A549 (cell line): ENCODE measurements at regions not wholly inside any gene's neighbourhood (a gene's known extent, or its start where the extent isn't known, plus 50 kb on each side); places are given as distances from the start of the nearest gene placed in this dataset.

ENCODE experiments used
- ATAC-seq, 2 experiments: fragments of 200-7000 bp in 1 of 2; fragments of >200 bp in 1 of 2; cut with Nextera tagmentation in 1 of 2; cut with Tn5 transposase in 1 of 2; 3 replicates each; pipeline versions ENCODE4 v1.8.0 to v1.9.1; 2018 to 2020; ENCODE audit warnings: mild to moderate bottlenecking in 1 of 2, moderate library complexity in 1 of 2
- CTCF ChIA-PET: fragments of 300-600 bp; sonication (Branson Sonifier 250); formaldehyde crosslinking; extraction: SDS; loops from one replicate; lab custom pipeline; 2021; ENCODE audit warnings: antibody characterized with exemption, inconsistent platforms; lab: Yijun Ruan, JAX
- POLR2A ChIA-PET: fragments of 350-600 bp; formaldehyde crosslinking; extraction: SDS; loops from one replicate; lab custom pipeline; 2021; ENCODE audit warnings: antibody characterized with exemption, inconsistent platforms; lab: Yijun Ruan, JAX
- DNase-seq, 2 experiments: peaks; one replicate each; pipeline versions ENCODE4 v3.0.0 to v3.0.0-alpha.2; 2011 to 2016; ENCODE audit warnings: low read depth in 1 of 2, low spot score in 1 of 2
- FAIRE-seq: peaks from 2 replicates; lab custom pipeline; 2011; peaks lifted over from hg19 to GRCh38; lab: Jason Lieb, UNC
- H3K27ac ChIP-seq, 2 experiments: fragments of >200 bp; sonication (Bioruptor Twin); formaldehyde crosslinking; 3 replicates each; pipeline ENCODE4 v1.5.1; 2016 to 2017
- H3K4me1 ChIP-seq: fragments of >200 bp; sonication (Bioruptor Twin); formaldehyde crosslinking; 3 replicates; pipeline ENCODE4 v1.6.1; 2016
- H3K4me2 ChIP-seq: fragments of >200 bp; sonication (Bioruptor Twin); formaldehyde crosslinking; 3 replicates; pipeline ENCODE4 v1.6.1; 2016
- H3K4me3 ChIP-seq: fragments of >200 bp; sonication (Bioruptor Twin); formaldehyde crosslinking; 3 replicates; pipeline ENCODE4 v1.5.1; 2016
- H3K9me3 ChIP-seq: fragments of >200 bp; sonication (Bioruptor Twin); formaldehyde crosslinking; 3 replicates; pipeline ENCODE4 v1.6.1; 2016
- CEBPB ChIP-seq, 2 experiments: fragments of >200 bp in 1 of 2; sonication (Bioruptor Twin) in 1 of 2; formaldehyde crosslinking in 1 of 2; IDR thresholded peaks; 2 replicates each; pipeline ENCODE4 v1.6.1; 2012 to 2016
- EHF ChIP-seq: fragments of 250-450 bp; sonication (Bioruptor Pico); IDR thresholded peaks from 2 replicates; pipeline ENCODE4 v1.5.0; 2020; ENCODE audit warnings: mild to moderate bottlenecking
- ELK1 ChIP-seq: fragments of 150-350 bp; IDR thresholded peaks from 2 replicates; pipeline ENCODE4 v1.6.1; 2014; ENCODE audit warnings: low read depth, mild to moderate bottlenecking, low read length
- EP300 ChIP-seq, 2 experiments: fragments of >200 bp; sonication (Bioruptor Twin); formaldehyde crosslinking; IDR thresholded peaks; 2 replicates in 1 of 2; 3 replicates in 1 of 2; pipeline ENCODE4 v1.6.1; 2016 to 2017
- FOSL2 ChIP-seq, 2 experiments: fragments of 450-650 bp in 1 of 2; fragments of >200 bp in 1 of 2; sonication (Bioruptor Twin) in 1 of 2; formaldehyde crosslinking; IDR thresholded peaks; 2 replicates each; pipeline versions ENCODE4 v1.5.0 to v1.6.1; 2016 to 2020; ENCODE audit warnings: mild to moderate bottlenecking in 1 of 2, moderate library complexity in 1 of 2
- GATA3 ChIP-seq: IDR thresholded peaks from 2 replicates; pipeline ENCODE4 v1.6.1; 2012; ENCODE audit warnings: borderline replicate concordance
- HMGXB4 ChIP-seq: fragments of 250-450 bp; sonication (Bioruptor Pico); IDR thresholded peaks from 2 replicates; pipeline ENCODE4 v1.5.0; 2021; ENCODE audit warnings: mild to moderate bottlenecking, moderate library complexity, borderline replicate concordance
- HOXA7 ChIP-seq: fragments of 250-450 bp; sonication (Bioruptor Pico); IDR thresholded peaks from 2 replicates; pipeline ENCODE4 v1.5.0; 2020; ENCODE audit warnings: mild to moderate bottlenecking, moderate library complexity
- KDM5A ChIP-seq: fragments of 200-600 bp; sonication (generic); IDR thresholded peaks from 2 replicates; pipeline ENCODE4 v1.6.1; 2016; ENCODE audit warnings: antibody characterized with exemption, mild to moderate bottlenecking
- MAX ChIP-seq: IDR thresholded peaks from 2 replicates; pipeline ENCODE4 v1.6.1; 2012
- NR3C1 ChIP-seq: fragments of >200 bp; sonication (Bioruptor Twin); formaldehyde crosslinking; IDR thresholded peaks from 3 replicates; pipeline ENCODE4 v1.6.1; 2017
- PBX3 ChIP-seq: IDR thresholded peaks from 2 replicates; pipeline ENCODE4 v1.6.1; 2012
- POLR2AphosphoS2 ChIP-seq: conservative IDR thresholded peaks from 2 replicates; pipeline ENCODE4 v1.6.1; 2012; ENCODE audit warnings: low read length, improper control_type of control experiment, inconsistent platforms
- REST ChIP-seq: fragments of 200-600 bp; sonication (generic); IDR thresholded peaks from 2 replicates; pipeline ENCODE4 v1.6.1; 2016; ENCODE audit warnings: antibody characterized with exemption, mild to moderate bottlenecking, moderate library complexity
- RNF2 ChIP-seq: fragments of 200-600 bp; sonication (generic); IDR thresholded peaks from 2 replicates; pipeline ENCODE4 v1.6.1; 2016; ENCODE audit warnings: low read depth, mild to moderate bottlenecking, antibody characterized with exemption, moderate library complexity, borderline replicate concordance
- SMC3 ChIP-seq: fragments of >200 bp; sonication (Bioruptor Twin); formaldehyde crosslinking; IDR thresholded peaks from 3 replicates; pipeline ENCODE4 v1.6.1; 2018; ENCODE audit warnings: inconsistent platforms
- ZNF302 ChIP-seq: fragments of 250-450 bp; sonication (Bioruptor Pico); IDR thresholded peaks from 2 replicates; pipeline ENCODE4 v1.9.0; 2021; ENCODE audit warnings: inconsistent platforms, mild to moderate bottlenecking, moderate library complexity
- WGBS: methylation state at CpG from one replicate; pipeline ENCODE4 v1.1.6; 2017; ENCODE audit errors: missing lambda C conversion rate; 5-methylcytosine and 5-hydroxymethylcytosine counted together

GRCh38 chr13:112134391-112135075 is 67.6 kb downstream of the SOX1 start:
- 45% methylated on average over 14 of the region's 17 CpGs for WGBS
- ChIA-PET POLR2A (no interaction called here), CTCF (no interaction called here)
- FAIRE-seq: no peak
- Histone ChIP-seq H3K4me3 (no peak overlapping the region), H3K27ac (no peak overlapping the region), H3K9me3 (no peaks in the 10 kb centered on the region), H3K4me2 (no peak overlapping the region), H3K4me1 (no peaks in the 10 kb centered on the region)
- no peak for ATAC-seq
- TF ChIP-seq EP300 (IDR thresholded peaks at IDR 0.05) (no peak), KDM5A (no peak), HOXA7 (CRISPR knock-in tag) (no peak), POLR2AphosphoS2 (no peak), CEBPB (IDR thresholded peaks at IDR 0.05) (no peak), GATA3 (no peak), PBX3 (no peak), RNF2 (no peak), SMC3 (no peak), NR3C1 (no peak), FOSL2 (IDR thresholded peaks at IDR 0.05) (no peak), FOSL2 (CRISPR knock-in tag; IDR thresholded peaks at IDR 0.05) (no peak), REST (no peak)
- no peak for DNase-seq

- no peak overlapping the region for H3K27ac ChIP-seq
- POLR2A ChIA-PET: no interaction called here
- no peak overlapping the region for H3K4me3 ChIP-seq
- ATAC-seq: no peak
- FAIRE-seq: no peak
- H3K9me3 ChIP-seq: no peaks in the 10 kb centered on the region
- no peak overlapping the region for H3K4me2 ChIP-seq
- H3K4me1 ChIP-seq: no peaks in the 10 kb centered on the region
- TF ChIP-seq ZNF302 (CRISPR knock-in tag) (no peak), MAX (no peak), SMC3 (no peak)
- TF ChIP-seq, all 56 proteins: peak for 0
- no peak for DNase-seq
- WGBS: 14% methylated on average over 6 of the region's 7 CpGs
- CTCF ChIA-PET: no interaction called here
Measured at GRCh38 chr13:112136095-112136494, 69.1 kb downstream of the SOX1 start.

GRCh38 chr13:112137144-112137543 is 70.2 kb downstream of the SOX1 start:
- ChIA-PET CTCF (no interaction called here), POLR2A (no interaction called here)
- Histone ChIP-seq H3K27ac (no peak overlapping the region), H3K9me3 (no peaks in the 10 kb centered on the region), H3K4me2 (no peak overlapping the region), H3K4me3 (no peak overlapping the region), H3K4me1 (no peaks in the 10 kb centered on the region)
- TF ChIP-seq EHF (no peak), ELK1 (no peak), HMGXB4 (CRISPR knock-in tag) (no peak)
- DNase-seq: no peak
- no peak for ATAC-seq
- 32% methylated on average over 5 of the region's 6 CpGs for WGBS
- no peak for FAIRE-seq
